HG02981 (cell line): ENCODE measurements at regions not wholly inside any gene's neighbourhood (a gene's known extent, or its start where the extent isn't known, plus 50 kb on each side); places are given as distances from the start of the nearest gene placed in this dataset.
"Not testable (repeated sequence)": the region's sequence is repeated elsewhere in the genome, so short reads cannot be mapped to it uniquely, and the experiment has no call there.

Experiments used
- ATAC-seq: cut with Tn5 transposase; IDR thresholded peaks from one replicate; pipeline ENCODE4 v1.9.1; 2021; ENCODE audit warnings: mild to moderate bottlenecking, moderate library complexity; ENCODE audit not compliant: unreplicated experiment

- ATAC-seq = no peak
These were observed 943.5 kb downstream of the TRIB2 start for GRCh38 chr2:13660231-13660630.

DNA sequence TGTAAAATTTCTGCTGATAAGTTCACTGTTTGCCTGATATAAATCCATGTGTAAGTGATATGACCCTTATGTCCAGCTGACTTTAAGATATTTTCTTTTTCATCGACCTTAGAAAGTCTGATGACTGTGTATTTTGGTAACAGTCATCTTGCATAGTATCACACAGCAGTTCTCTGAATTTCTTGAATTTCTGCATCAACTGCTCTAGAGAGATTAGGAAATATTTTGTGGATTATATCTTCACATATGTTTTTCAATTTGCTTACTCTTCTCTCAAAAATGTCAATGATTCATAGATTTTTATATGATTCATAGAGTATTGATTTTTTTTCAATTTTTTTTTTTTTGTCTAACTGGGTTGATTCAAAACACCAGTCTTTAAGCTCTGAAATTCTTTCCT, 945.3 kb downstream of the TRIB2 start:
- ATAC-seq = no peak

DNA sequence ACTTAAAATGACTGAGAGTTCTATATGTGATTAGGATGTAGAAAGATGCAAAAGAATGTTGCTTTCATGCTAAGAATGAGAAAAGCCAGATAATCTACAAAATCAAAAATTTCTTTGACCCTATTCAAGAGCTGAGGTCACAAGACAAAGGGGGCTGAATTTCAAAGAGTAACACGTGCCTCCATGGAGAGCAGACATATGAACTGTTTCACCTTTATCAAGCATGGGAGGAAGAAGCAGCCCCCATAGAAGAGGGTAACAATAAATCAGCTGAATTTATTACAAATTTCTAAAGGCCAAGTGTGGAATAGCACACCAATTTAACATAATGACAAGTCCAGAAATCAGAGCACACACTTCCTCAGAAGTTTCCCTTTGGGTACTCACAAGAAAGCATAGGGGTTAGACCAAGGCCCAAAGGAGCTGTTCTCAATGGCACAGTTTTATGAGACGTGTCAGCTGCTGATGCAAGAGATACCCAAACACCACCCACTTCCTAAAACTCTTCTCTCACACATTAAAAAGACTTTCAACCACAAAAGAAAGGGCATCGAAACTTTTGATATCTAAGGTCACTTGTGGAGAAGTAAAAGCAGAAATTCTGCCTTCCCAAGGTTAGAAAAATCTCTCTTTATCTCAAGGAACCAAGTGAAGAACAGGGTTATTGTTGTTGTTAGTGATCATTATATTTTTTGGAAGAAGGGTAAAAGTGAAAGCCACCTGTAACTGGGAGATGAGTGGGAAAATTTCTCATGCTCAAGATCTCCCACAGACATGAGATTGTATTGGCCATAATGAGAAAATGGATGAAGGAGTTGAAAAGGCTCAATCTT, 950.1 kb downstream of the TRIB2 start:
- peak; percentile 85 for ATAC-seq

GRCh38 chr2:13667415-13667757, 950.6 kb downstream of the TRIB2 start:
- peak; percentile 19 for ATAC-seq

DNA sequence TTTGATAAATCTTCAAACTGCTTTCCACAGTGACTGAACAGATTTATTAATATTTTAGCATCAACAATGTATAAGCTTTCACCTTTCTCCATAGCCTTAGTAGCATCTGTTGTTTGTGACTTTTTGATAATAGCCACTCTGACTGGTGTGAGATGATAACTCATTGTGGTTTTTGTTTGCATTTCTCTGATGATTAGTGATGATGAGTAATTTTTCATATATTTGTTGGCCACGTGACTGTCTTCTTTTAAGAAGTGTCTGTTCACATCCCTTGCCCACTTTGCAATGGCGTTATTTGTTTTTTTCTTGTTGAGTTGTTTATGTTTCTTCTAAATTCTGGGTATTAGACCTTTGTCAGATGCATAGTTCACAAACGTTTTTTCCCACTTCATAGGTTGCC, 952.9 kb downstream of the TRIB2 start:
- no peak for ATAC-seq

DNA sequence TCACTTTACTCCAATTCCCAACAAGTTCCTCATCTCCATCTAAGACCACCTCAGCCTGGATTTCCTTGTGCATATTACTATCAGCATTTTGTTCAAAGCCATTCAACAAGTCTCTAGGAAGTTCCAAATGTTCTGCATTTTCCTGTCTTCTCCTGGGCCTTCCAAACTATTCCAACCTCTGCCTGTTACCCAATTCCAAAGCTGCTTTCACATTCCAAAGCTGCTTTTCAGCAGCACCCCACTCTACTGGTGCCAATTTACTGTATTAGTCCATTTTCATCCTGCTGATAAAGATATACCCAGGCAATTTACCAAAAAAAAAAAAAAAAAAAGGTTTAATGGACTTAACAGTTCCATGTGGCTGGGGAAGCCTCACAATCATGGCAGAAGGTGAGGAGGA, 957.1 kb downstream of the TRIB2 start:
- ATAC-seq = not testable (repeated sequence)

DNA sequence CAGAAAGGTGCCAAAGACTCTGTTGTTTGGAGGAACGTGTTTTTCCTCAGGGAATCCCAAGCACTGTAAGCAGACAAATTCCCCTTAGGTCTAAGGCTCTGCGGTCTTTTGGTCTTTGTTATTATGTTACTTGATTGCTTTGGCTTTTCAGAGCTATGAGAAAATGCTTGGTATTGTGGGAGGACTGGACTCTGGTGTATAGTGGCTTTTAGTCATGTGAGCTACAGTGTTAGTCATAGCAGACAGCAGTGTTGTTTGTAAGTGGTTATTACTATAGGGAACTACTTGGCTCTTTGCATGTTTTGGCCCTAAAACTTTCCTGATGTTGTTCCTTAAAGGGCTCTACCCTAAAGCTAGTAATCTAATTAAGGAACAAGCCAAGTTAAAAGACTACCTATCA, 956.2 kb upstream of the LRATD1 start:
- no peak for ATAC-seq

DNA sequence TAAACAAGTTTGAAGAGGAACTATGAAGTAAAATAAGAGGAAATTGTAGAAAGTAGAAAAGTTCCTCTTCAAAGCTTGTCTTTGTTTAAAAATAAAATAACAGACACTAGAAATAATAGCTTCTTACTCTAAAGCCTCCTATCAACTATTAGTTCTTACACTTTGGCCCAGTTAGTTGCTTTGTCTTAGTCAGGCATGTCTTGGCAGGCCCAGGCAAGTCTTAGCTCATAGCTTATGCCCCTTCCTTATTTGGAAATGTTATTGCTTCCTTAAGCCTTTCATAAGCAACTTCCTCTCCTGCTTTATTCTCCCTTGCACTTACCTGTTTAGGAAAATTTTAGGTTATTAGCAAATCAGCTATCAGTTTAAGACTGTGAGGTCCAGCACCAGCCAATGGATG, 950.6 kb upstream of the LRATD1 start:
- ATAC-seq = no peak

- ATAC-seq = no peak
These were observed 949.8 kb upstream of the LRATD1 start for GRCh38 chr2:13682540-13683272.

DNA sequence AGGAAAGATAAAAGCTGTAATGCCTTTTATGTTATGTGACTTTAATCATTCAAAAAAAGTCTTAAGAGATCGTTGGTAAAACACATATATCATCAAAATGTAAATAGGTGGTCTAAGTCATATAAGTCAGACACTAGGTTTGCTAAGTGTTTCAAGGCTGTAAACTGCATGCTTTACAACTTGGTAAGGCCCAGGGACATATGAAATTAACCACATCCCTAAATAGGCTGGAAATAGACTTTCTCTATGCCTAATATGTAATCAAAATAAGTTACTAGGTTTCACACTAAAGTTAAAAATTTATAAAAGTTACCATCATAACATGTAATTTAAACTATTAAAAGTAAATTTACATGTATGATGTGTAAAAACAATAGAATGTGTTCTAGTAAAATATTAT, 946.3 kb upstream of the LRATD1 start:
- ATAC-seq = peak; percentile 89

DNA sequence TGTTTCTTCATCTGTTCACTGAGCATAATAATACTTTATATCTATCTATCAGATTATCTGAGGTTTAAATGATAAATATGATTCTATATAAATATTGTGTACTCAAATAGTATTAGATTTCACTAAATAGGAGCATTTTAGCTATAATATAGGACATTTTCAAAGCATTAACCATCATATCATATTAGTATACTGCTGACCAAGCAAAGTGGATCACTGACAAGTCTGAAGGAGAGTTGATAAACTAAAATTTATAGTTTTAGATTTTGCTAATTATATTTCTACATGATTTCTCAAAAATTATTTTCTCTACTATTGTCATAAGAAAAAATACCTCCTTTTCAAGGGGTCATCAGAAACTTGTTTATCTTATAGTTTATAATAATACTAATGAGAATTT, 937.8 kb upstream of the LRATD1 start:
- no peak for ATAC-seq

- ATAC-seq = no peak
These were observed 935.9 kb upstream of the LRATD1 start for GRCh38 chr2:13696601-13697000.

DNA sequence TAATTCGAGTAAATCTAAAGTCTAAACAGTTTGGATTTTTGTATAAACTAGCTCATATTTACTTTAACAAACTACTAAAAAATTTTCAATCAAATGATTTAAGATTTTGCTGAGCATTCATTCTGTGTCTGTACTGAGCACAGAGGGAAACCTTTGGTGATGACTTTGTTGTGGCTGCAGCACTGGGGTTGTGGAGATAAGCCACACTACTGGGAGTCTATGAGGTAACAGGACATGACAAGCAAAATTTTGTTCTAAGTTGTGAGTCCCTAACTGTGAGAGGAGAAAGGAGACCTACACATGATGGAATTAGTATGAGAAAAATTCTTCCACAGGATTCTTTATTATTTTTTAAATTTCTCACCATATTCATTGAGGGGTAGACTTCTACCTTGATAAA, 933.7 kb upstream of the LRATD1 start:
- ATAC-seq = no peak

GRCh38 chr2:13699939-13700338, 932.6 kb upstream of the LRATD1 start:
- not testable (repeated sequence) for ATAC-seq

- no peak for ATAC-seq
These were observed 921.4 kb upstream of the LRATD1 start for GRCh38 chr2:13711154-13711553.

GRCh38 chr2:13714466-13714865, 918.1 kb upstream of the LRATD1 start:
- ATAC-seq = no peak

GRCh38 chr2:13725945-13726344, 906.6 kb upstream of the LRATD1 start:
- ATAC-seq = no peak

DNA sequence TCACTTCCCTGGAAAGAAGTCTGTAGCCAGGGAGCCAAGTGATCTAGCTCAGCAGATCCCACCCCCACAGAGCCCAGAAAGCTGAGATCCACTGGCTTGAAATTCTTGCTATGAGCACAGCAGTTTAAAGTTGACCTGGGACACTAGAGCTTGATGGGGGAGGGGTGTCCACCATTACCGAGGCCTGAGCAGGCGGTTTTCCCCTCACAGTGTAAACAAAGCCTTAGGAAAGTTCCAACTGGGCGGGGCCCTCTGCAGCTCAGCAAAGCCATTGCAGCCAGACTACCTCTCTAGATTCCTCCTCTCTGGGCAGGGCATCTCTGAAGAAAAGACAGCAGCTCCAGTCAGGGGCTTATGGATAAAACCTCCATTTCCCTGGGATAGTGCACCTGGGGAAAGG, 887.2 kb upstream of the LRATD1 start:
- no peak for ATAC-seq

GRCh38 chr2:13751955-13752354, 880.6 kb upstream of the LRATD1 start:
- ATAC-seq = no peak

- no peak for ATAC-seq
These were observed 874.1 kb upstream of the LRATD1 start for GRCh38 chr2:13758412-13758811.

DNA sequence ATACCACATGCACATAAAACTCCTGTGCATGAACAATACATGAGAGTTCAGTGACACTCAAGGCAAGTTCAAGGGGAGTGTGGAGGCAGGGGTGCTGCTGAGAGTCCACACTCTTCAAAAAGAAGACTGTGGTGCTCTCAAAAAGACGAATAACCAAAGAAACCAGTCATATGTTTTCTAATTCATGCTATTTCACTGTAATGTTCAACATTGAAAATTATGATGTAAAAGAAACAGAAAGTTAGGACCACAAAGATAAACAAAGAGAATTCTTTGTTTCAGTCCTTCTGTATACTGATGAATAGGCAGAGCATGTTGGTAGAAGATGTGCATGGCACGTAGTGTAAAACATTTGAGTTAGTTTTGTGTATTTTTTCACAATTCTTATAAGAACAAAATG, 864.2 kb upstream of the LRATD1 start:
- ATAC-seq = no peak

GRCh38 chr2:13770279-13770678, 862.2 kb upstream of the LRATD1 start:
- no peak for ATAC-seq
